GM21360 (cell line): ENCODE measurements at regions not wholly inside any gene's neighbourhood (a gene's known extent, or its start where the extent isn't known, plus 50 kb on each side); places are given as distances from the start of the nearest gene placed in this dataset.

ENCODE experiments used
- ATAC-seq: cut with Tn5 transposase; IDR thresholded peaks from one replicate; pipeline ENCODE4 v1.9.1; 2021; ENCODE audit warnings: mild to moderate bottlenecking, moderate library complexity; ENCODE audit not compliant: unreplicated experiment

DNA sequence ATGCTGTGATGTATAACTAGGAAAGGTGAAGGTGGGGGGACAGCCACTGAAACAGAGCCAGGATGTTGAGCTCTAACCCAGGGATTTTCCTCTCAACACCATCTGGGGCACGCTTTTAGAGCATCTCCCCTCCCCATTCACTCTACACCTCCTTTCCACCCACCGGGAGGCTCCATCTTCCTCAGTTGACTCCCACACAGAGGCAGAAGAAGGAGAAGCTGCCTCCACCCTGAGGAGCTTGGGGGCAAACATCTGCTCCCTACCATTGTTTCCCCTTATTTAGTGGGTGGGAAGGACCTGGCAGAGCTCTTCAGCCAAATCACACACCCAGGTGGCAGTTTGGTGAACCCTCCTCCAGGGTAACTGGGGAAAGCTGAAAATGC lies 50.0 kb upstream of the ADA2 start:
- ATAC-seq: no peak
